OCI-LY1 (cell line): ENCODE measurements at regions not wholly inside any gene's neighbourhood (a gene's known extent, or its start where the extent isn't known, plus 50 kb on each side); places are given as distances from the start of the nearest gene placed in this dataset.

Experiments used
- CTCF ChIP-seq: fragments of 200-600 bp; sonication (generic), shearing (Covaris generic); IDR thresholded peaks from 2 replicates; pipeline ENCODE4 v1.5.1; 2017; ENCODE audit warnings: mild to moderate bottlenecking, antibody characterized with exemption, low read length, moderate library complexity, mixed read lengths
- EZH2 ChIP-seq: fragments of 200-600 bp; sonication (generic), shearing (Covaris generic); IDR thresholded peaks from 2 replicates; pipeline ENCODE4 v1.8.0; 2017; ENCODE audit warnings: borderline replicate concordance, mixed run types, mild to moderate bottlenecking, antibody characterized with exemption, low read length, moderate library complexity, mixed read lengths

- no peak for TF ChIP-seq CTCF
- TF ChIP-seq EZH2: no peak
These were observed 102.1 kb upstream of the AKR1E2 start for GRCh38 chr10:4723860-4724259.
